ENCODE measurements at regions not wholly inside any gene's neighbourhood (a gene's known extent, or its start where the extent isn't known, plus 50 kb on each side); places are given as distances from the start of the nearest gene placed in this dataset.

DNA sequence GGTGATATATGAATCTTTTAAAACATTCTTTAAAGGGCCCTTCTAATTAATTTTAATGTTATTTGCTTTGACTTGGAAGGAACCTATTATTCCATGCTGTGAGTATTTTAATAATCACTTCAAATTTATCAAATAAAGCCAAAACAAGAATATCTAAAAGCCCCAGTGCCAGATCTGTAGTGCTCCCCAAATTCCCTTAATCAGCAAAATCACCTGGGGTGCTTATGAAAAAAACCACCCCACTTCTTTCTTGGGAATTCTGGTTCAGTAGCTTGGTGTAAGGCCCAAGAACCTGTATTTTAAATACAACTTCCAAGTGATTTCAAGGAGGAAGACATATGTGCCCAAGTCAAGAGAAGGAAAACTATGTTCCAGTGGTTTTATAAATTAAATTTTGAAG is 202.4 kb upstream of the OSR1 start:
- TF ChIP-seq, protein P1, sequence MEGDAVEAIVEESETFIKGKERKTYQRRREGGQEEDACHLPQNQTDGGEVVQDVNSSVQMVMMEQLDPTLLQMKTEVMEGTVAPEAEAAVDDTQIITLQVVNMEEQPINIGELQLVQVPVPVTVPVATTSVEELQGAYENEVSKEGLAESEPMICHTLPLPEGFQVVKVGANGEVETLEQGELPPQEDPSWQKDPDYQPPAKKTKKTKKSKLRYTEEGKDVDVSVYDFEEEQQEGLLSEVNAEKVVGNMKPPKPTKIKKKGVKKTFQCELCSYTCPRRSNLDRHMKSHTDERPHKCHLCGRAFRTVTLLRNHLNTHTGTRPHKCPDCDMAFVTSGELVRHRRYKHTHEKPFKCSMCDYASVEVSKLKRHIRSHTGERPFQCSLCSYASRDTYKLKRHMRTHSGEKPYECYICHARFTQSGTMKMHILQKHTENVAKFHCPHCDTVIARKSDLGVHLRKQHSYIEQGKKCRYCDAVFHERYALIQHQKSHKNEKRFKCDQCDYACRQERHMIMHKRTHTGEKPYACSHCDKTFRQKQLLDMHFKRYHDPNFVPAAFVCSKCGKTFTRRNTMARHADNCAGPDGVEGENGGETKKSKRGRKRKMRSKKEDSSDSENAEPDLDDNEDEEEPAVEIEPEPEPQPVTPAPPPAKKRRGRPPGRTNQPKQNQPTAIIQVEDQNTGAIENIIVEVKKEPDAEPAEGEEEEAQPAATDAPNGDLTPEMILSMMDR (IDR thresholded peaks at IDR 0.05) = no peak
- no peak for TF ChIP-seq POLR2A (IDR thresholded peaks at IDR 0.05)
